Glomerular visceral epithelial cell (primary cell): ENCODE measurements at regions not wholly inside any gene's neighbourhood (a gene's known extent, or its start where the extent isn't known, plus 50 kb on each side); places are given as distances from the start of the nearest gene placed in this dataset.

ENCODE experiments used
- DNase-seq: peaks from one replicate; pipeline ENCODE4 v3.0.0-alpha.2; 2016; ENCODE audit errors: extremely low spot score

- no peak for DNase-seq
Measured at GRCh38 chr12:30095511-30095910, 311.8 kb upstream of the TMTC1 start.

DNA sequence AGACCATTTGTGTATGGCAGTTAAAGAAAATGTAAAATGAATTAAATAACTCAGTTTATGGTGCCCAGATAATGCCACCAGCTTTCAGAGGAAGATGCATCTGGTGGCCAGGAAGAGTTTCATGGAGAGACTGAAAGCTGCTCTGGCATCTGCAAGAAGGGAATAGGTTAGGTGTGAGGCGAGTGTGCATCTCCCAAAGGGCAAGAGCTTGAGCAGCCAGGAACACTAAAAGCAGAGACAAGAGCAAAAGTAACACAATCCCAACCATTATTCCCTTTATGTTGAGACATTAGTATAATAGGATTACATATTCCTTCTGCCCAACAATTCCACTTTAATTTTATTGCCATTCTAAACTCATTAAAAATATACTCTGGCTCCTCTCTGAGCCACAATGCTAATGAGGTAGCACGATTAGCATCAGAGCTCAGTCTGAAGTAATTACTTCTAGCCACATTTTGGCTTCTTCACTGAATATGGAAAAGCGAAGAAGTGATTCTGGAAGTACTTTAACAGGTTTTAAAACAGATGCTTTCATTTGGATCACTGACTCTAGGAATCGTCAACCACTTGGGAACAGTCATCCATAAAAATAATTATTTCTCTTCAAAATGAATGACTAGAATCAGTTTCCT is 309.4 kb upstream of the TMTC1 start:
- no peak for DNase-seq

DNA sequence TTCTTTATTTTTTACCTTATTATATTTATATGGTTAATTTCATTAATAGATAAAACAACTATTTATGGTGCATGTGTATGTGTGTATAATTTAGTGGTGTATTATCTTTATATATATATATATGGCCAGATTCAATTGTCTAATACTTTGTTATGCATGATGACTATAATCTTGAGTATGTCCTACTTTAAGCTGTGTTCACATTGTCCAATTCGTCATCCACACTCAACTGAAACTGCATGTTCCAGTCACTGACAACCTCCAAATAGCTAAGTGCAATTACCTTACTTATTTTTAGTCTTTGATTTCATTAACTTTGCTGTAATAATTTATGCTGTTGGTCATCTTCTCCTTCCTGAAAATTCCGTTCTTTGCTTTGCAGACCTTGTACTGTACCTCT is 306.5 kb upstream of the TMTC1 start:
- no peak for DNase-seq

DNA sequence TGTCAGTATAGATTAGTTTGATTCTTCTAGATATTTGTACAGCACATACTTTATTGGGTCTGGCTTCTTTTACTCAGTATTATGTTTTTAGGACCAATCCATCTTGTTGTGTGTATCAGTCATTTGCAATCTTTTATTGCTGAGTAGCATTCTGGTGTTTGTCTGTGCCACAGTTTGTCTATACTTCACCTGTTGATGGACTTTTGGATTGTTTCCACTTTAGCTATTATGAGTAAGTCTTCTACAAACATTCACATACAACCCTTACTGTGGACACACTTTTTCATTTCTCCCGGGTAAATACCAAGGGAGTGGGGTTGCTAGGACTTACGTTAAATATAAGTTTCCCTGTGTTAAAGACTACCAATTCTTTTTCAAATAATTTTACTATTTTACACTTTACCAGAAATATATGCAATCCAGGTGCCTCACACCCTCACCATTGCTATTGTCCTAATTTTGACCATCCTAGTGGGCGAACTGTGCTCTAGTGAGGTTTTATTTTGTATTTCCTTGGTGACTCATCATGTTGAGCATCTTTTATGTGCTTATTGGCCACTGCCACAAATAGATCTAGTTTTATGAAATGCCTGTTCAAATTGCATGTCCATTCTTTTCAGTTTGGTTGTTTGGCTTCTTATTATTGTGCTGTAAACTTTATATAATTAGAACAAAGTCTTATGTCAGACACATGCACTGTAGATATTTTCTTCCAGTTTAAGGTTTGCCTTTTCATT is 304.7 kb upstream of the TMTC1 start:
- no peak for DNase-seq

GRCh38 chr12:30082381-30082780 is 298.6 kb upstream of the TMTC1 start:
- no peak for DNase-seq

DNA sequence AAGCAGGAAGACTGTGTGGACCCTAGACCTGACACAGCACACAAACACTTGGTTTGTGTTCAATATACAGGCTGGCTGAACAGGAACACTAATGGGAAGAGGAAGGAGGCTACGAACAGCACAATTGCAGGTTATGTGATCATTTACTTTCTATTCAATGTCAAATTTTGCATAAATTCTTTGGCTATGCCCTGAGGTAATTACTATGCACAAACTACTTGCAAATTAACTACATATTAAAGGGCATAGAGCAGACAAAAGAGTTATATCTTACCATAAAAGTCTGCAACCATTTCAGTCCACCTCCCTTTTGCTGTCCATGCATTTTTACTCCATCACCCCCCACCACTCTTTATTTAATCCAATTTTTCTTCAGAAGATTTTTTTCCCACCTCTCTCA is 291.2 kb upstream of the TMTC1 start:
- no peak for DNase-seq

DNA sequence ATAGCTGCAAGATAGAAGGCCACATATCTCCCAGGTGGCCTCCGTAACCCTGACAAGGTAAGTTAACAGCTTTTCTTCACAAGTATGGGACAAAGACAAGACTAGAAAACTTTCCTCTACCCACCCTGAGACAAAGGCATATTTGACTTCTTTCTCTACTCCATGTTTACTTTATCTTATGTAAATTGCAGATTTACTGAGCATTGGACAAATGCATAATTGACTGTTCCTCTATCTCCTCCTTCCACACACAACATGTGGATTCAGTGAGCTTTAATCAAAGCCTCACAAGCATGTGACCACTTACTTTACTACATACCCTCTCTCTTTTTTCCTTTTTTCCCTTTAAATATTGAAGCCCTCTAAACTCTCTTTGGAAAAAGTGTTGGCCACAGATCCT is 289.1 kb upstream of the TMTC1 start:
- no peak for DNase-seq

DNA sequence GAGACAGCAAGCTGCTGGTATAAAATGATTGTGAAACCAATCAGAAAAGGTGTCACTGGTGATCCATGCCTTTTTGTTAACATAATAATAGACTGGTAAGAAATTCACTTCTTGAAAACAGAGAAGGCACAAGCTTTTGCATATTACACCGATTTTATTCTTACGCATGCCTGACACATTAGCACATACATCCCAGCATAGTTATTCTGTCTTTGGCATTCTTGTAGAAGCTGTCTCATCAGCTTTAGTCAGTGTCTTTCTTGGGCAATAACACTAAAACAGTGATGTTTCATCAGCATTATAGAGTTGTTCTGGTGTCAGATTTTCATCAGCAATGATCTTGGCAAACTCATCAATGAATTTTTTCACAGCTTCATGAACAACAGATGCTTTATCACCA is 283.4 kb upstream of the TMTC1 start:
- no peak for DNase-seq

DNA sequence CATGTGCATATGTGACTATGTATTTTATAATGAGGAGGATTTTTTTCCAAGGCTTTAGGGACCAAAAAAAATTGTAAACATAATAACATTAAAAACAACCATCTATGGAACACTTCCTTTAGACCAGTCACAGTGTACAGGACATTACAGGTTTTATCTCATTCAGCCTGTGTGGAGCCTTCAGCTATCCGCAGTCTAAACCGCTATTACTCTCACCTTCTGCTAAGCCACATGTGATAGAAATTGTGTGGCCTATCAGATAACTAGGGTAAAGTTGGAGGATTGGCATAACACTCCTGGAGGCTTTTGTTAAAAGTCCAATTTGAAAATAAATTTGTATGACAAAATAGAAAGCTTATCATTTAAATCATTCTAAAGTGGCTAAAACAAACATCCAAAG is 281.2 kb upstream of the TMTC1 start:
- no peak for DNase-seq

GRCh38 chr12:30063435-30063945 is 279.7 kb upstream of the TMTC1 start:
- no peak for DNase-seq

DNA sequence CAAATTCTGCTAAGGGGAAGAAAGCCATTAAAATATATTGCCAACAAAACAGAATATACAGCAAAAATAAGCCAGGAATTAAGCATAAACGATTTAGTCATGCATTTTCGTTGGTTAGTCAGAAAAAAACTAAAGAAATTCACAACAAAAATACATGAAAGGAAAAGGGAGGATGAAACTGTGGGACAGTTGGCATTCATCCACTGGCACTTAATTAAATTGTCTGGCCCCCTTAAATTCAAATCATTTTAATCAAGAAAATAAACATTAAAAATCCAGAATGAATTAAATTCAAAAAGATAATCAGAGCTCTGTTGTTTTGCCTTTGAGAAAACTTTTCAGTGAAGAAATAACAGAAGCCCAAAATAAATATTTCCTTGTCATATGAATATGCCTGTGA is 264.6 kb upstream of the TMTC1 start:
- no peak for DNase-seq

DNA sequence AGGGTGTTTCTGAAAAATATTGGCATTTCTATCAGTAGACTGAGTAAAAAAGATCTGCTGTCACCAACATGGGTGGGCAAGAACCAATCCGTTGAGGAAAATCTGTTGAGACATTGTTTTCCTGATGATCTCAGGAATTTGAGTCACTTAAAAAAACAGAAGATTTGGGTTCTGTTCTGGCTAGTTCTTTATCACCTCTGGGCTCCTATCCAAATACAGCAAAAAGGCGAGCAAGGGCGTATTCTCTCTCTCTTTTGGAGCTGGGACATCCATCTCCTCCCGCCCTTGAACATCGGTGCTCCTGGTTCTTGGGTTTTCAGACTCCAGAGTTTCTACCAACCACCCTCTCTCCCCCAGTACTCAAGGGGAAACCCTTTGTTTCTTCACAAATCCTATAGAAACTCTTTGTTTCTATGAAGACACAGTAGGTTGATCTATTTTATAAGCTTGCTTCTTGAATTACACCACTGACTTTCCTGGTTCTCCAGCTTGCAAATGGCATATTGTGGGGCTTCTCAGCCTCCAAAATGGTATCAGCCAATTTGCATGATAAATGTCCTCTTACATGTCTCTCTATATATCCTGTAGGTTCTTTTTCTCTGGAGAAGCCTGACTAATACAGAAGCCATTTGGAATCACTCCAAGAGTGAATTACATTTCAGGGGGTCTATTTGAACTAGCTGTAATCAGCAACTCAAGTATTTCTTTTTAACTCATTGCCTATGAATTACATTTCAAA is 263.9 kb upstream of the TMTC1 start:
- DNase-seq = peak; percentile 12

DNA sequence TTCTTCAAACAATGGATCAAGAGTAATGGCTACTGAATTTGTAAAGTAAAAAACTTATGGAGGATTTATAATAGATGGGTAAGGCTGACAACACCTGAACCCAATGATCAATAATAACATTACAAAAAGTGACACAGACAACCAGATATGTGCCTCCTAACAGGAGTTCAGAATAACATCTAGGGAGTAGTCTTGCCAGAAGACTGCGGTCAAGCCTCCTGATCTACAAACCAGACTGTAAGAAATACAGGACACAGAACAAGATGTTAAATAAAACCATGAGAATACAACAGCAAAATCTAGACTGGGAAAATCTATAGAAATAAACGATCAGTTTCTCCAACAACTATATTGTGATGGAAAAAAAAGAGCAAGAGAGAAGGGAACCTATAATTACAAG is 262.6 kb upstream of the TMTC1 start:
- DNase-seq = no peak

DNA sequence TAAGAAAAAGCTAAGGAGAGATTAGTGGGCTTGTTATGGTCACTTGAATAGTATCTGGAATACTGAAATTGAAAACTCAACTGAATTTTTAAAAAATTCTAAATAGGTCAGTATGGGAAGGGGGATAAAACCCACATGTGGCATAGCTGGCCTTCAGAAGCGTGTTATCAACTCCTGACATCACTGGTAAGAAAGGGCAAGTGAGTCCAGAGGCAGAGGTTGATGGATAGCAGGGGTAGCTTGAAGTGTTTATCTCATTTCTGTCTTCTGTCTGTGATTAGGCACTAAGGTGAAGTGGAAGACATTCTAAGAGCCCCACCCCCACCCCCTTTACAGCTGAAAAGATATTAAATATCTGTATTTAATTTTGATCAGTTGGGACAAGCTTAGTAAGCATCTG is 261.4 kb upstream of the TMTC1 start:
- DNase-seq = no peak

GRCh38 chr12:30044206-30044605 is 260.5 kb upstream of the TMTC1 start:
- DNase-seq = no peak

DNA sequence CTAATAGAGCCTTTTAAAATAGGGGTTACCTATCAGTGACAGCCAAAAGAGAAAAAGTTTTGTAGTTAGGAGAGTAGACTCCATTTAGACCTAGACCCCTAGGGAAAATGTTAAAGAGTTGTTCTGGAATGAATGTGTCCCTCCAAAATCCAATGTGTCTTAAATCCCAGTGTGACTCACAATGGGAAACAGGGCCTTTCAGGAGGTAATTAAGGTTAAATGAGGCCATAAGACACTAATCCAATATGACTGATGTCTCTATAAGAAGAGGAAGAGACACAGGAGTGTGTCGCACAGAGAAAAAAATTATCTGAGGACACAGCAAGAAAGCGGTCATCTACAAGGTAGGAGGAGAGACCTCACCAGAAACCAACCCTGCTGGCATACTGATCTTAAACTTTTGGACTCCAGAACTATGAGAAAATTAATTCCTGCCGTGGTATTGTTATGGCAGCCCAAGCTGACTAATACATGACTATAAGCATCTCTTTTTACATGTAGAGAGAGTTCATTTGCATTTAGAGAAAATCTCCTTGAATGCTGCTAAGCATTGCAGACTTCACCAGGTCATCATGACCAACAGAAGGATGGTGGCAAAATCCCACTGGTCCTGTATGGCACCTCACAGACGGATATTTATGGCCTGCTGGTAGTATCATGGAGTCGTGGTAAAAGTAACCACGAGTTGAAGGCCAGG is 259.6 kb upstream of the TMTC1 start:
- DNase-seq = no peak

- DNase-seq = no peak
Measured at GRCh38 chr12:30041096-30041495, 257.4 kb upstream of the TMTC1 start.

DNA sequence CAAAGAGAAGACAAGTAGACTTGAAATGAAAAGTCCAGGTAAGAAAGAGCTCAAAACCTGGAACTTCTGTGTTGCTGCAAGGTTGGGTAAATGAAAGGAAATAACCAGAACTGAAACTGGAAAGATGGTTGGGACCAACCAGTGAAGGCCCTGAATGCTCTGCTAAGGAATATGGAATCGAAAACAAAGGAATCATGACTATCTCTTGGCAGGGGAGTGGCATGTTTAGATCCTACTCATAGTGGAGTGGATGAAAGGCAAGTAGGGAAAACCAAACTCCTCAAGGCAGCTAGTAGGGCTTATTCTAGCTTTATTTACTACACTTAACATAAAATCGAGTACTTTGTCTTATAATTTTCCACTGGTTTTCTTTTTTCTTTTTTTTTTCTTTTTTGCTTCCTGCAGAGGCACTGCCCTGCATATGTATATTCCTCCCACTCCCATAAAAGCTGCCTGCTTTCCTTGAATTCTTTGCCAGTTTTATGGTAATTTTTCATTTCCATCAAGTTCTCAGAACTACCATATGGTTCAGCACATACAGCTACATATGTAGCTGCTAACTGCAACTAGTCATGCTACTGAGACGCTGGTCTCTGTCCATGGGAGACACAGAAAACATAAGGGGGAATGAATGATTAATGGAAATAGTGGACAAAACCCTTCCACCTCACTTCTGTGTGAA is 247.1 kb upstream of the TMTC1 start:
- no peak for DNase-seq

- DNase-seq = peak; percentile 51
Measured at GRCh38 chr12:30026621-30027234, 243.0 kb upstream of the TMTC1 start.

DNA sequence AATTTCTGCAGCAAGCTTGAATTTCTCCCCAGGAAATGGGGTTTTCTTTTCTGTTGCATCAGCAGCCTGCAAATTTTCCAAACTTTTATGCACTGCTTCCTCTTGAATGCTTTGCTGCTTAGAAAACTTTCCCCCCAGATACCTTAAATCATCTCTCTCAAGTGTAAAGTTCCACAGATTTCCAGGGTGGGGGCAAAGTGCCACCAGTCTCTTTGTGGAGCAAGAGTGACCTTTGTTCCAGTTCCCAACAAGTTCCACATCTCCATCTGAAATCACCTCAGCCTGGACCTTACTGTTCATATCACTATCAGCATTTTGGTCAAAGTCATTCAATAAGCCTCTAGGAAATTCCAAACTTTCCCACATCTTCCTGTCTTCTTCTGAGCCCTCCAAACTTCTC is 241.6 kb upstream of the TMTC1 start:
- no peak for DNase-seq

- DNase-seq = no peak
Measured at GRCh38 chr12:30023186-30023585, 239.4 kb upstream of the TMTC1 start.
